ENCODE measurements at regions not wholly inside any gene's neighbourhood (a gene's known extent, or its start where the extent isn't known, plus 50 kb on each side); places are given as distances from the start of the nearest gene placed in this dataset.
A peak's percentile ranks its signal among the peaks of the same experiment; 100 is the strongest.

DNA sequence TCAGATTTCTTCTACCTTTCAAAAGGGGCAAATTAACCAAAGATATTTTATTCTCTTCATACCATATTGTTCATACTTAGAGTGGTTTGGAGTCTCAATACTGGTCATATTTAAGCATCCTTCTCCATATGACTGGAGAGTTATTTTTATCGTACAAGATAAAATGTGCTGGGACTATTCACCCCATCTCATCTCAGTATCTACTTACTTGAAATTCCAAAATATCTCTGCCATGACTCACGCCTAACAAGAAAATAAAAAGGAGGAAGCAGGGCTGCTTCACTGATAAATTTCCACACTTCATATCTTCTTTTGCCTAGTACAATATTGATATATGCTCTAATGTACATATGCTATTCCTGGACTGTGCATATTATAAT is 277.9 kb upstream of the CDH9 start:
- Histone ChIP-seq H3K36me3 (no peaks in the 10 kb centered on the region), H3K4me3 (no peak overlapping the region), H3K9me3 (no peaks in the 10 kb centered on the region), H3K27me3 (no peaks in the 10 kb centered on the region)
- DNase-seq = no peak

DNA sequence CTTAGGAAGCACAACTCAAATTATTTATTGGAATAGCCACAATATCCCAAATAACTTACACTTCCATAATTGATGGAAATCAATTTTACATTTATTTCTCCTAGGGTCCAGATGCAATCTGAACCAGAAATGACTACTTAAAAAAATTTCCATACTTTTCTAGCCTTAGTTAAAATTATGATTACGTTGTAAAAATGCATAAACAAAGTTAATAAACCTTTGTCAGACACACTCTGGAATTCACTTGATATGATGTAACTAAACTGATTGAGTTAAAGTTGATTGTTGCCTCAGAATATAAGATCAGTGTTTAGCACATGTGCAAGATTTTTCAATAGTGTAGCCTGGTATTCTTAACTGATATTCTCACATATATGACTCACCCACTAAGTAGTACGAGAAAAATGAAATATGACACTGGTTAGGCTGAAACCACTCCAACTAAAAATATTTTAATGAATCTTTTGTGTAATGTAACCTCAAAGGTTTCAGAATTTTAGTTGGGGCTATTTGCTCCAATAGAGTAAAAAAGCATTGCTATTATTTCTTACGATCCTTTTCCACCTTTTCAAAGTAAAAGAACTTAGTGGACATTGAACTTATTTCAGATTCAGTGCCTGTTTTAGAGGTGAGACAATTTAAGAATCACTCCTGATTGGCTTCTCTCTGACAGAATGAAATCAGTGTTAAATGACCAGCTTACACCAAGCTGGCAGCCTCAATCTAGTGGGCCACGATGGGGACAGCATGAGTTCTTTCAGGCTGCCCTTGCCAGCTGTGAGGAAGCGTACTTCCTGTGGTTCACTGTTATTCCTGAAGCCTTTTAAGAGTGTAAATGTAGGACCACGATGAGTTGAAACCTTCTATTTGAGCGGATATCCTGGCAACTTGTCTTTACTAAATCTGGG is 277.2 kb upstream of the CDH9 start:
- Histone ChIP-seq H3K36me3 (no peaks in the 10 kb centered on the region), H3K9me3 (no peaks in the 10 kb centered on the region), H3K4me3 (no peak overlapping the region), H3K27me3 (no peaks in the 10 kb centered on the region)
- DNase-seq = peak; percentile 23

DNA sequence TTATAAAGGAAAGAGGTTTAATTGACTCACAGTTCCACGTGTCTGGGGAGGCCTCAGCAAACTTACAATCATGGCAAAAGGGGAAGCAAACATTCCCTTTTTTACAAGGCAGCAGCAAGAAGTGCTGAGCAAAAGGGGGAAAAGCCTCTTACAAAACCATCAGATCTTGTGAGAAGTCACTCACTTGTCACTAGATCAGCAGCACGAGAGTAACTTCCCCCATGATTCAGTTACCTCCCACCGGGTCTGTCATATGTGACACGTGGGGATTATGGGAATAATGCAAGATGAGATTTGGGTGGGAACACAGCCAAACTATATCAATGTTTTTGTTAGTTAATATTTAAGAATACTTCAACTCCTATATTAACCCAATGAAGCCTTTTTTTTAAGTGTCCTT is 275.2 kb upstream of the CDH9 start:
- no peaks in the 10 kb centered on the region for H3K36me3 ChIP-seq
- H3K9me3 ChIP-seq = no peaks in the 10 kb centered on the region
- DNase-seq = no peak
- no peaks in the 10 kb centered on the region for H3K27me3 ChIP-seq
- no peak overlapping the region for H3K4me3 ChIP-seq

DNA sequence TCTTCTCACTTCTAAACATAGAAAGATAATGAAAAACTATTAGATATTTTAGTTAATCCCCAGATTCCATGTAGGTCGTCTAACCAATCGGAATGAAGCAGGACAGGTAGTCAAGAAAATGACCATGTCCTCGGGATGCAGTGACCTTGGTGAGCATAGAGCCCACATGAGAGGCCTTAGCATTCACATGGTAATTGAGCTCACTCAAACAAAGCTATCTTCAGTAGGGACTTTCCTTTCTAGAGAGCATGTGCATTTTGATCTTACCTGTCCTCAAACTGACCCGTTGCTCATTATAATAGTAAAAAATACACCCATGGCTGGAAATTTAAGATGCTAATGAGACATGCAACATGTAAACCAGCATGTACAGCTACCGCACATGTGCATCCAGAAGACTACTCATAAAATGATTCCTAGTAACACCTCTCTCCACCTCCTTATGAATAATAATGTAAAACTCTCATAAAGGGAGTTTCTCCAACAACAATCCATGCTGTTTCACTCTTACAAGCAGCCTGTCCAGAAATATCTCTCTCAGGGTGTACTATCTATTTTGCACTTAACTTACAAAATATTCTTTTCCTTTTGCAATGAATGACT is 274.0 kb upstream of the CDH9 start:
- Histone ChIP-seq H3K27me3 (no peaks in the 10 kb centered on the region), H3K4me3 (no peak overlapping the region), H3K9me3 (no peaks in the 10 kb centered on the region), H3K36me3 (no peaks in the 10 kb centered on the region)
- no peak for DNase-seq

DNA sequence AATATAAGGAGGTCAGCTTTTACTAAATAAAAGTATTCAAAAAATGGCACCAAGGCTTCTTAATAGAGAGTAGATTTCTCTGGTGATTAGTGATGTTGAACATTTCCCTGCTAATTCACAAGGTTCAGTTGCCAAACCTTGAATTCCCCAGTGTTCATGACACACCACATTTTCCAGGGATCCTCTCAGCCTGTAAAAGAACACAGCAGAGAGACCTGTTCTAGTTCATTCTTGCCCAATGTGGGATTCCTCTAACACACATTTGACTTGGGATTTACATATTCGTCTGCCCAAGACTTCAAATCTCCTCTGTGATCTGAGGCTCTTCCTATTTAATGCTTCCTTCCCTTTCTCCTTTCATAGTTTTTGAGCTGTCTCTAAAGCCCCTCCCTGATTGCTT is 273.2 kb upstream of the CDH9 start:
- no peak for DNase-seq
- no peak overlapping the region for H3K4me3 ChIP-seq
- no peaks in the 10 kb centered on the region for H3K9me3 ChIP-seq
- H3K36me3 ChIP-seq = no peaks in the 10 kb centered on the region
- H3K27me3 ChIP-seq = no peaks in the 10 kb centered on the region

DNA sequence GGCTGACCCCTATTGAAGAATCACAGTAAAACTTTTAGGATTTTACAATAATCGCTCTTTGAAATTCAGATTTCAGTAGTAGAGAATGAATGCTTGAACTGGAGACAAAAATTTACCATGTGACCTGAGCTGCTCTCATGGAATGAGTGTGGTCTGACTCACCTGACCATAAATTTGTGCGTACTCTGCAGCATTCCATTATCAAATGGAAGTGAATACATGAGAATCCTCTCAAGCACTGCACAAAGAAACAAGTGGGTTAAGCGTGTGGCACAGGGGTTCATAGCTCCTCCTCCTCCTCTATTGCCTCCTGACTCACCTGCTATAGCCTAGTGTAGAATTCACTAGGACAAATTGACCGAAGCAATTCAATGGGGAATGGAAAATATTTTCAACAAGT is 269.8 kb upstream of the CDH9 start:
- no peaks in the 10 kb centered on the region for H3K9me3 ChIP-seq
- no peak overlapping the region for H3K4me3 ChIP-seq
- H3K27me3 ChIP-seq = no peaks in the 10 kb centered on the region
- DNase-seq = no peak
- H3K36me3 ChIP-seq = no peaks in the 10 kb centered on the region

DNA sequence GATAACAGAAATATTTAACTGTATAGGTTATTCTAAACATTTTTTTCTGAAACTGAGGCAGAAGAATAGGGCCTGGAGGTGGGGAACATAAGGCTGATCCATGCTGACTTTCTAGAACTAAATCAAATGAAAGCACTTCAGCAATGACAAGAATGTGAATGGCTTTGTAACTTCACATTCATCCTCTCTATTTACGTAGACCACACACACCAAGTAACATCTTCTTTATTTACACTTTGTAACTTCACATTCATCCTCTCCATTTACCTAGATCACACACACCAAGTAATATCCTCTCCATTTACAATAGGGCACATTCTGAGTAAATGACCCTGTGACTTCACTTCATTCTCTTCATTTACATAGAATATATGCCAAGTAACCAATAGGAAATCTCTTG is 251.8 kb upstream of the CDH9 start:
- Histone ChIP-seq H3K9me3 (no peaks in the 10 kb centered on the region), H3K27me3 (no peaks in the 10 kb centered on the region), H3K36me3 (no peaks in the 10 kb centered on the region), H3K4me3 (no peak overlapping the region)
- no peak for DNase-seq

DNA sequence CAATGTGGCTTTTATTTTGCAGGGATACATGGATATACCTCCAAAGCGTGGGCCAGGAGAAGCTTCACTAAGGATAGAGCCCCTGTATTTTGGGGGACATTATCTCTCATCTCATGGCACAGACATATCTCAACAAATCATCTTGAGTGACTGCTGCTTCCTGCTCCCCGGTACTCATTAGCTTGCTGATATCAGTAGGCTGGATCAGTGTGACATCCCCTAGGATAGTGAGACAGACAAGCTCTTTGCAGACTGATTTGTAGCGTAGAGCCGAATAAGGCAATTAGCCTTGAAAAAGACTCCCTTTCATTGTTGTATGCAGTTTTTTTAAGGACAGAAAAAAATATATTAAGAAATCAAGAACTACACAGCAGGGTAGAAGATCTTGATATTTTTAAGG is 237.7 kb upstream of the CDH9 start:
- no peak overlapping the region for H3K4me3 ChIP-seq
- DNase-seq = no peak
- no peaks in the 10 kb centered on the region for H3K36me3 ChIP-seq
- H3K9me3 ChIP-seq = no peaks in the 10 kb centered on the region
- no peaks in the 10 kb centered on the region for H3K27me3 ChIP-seq

DNA sequence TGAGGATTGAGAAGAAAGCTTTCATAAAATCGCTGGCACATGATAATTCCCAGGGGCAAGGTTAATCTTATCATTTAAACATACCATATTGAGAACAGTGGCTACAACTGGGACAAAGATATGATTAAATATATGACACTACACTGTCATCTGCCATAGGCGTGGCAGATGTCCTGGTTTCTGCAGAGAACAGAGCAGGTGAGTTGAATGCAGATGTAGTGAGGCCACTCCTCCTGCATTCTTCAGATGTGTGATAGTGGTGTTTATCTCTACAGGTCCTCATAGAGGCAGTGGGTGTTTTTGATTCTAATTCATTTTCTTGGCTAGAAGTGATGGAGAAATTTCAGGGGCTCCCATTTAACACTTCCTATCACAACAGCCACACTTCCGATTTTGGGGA is 237.0 kb upstream of the CDH9 start:
- H3K36me3 ChIP-seq = no peaks in the 10 kb centered on the region
- H3K27me3 ChIP-seq = no peaks in the 10 kb centered on the region
- DNase-seq = no peak
- H3K9me3 ChIP-seq = no peaks in the 10 kb centered on the region
- H3K4me3 ChIP-seq = no peak overlapping the region

DNA sequence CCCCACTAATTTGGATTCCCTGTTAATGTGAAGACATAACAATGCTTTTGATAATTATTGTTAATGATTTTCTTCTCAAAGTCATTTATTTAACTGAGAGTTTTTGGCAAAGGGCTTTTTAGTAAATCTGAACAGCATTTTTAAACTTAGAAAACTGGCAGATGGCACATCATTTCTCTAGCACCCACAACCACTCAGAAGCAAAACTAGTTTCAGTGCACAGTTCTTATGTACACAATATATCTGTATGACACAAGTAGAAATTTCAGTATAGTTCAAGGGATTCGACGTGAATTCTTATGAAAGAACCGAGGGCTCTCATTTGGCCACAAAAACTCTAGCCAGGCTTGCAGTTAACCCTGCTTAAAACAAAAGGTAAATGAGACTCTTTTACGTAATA is 231.4 kb upstream of the CDH9 start:
- H3K36me3 ChIP-seq = no peaks in the 10 kb centered on the region
- H3K27me3 ChIP-seq = no peaks in the 10 kb centered on the region
- no peak for DNase-seq
- no peaks in the 10 kb centered on the region for H3K9me3 ChIP-seq
- H3K4me3 ChIP-seq = no peak overlapping the region

DNA sequence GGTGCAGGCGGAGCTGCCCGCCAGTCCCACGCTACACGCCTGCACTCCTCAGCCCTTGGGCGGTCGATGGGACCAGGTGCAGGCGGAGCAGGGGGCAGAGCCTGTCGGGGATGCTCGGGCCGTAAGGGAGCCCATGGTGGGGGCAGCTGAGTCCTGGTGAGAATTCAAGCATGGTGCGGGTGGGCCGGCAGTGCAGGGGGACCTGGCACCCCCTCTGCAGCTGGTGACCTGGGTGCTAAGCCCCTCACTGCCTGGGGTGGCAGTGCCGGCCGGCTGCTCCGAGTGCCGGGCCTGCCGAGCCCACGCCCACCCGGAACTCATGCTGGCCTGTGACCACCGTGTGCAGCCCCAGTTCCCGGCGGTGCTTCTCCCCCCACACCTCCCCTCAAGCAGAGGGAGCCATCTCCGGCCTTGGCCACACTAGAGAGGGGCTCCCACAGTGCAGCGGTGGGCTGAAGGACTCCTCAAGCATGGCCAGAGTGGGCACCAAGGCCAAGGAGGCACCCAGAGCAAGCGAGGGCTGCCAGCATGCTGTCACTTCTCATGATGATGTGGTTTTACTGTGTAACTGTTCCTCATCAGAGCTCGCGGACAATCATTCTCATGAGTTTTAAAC is 228.9 kb upstream of the CDH9 start:
- H3K27me3 ChIP-seq = no peaks in the 10 kb centered on the region
- no peak overlapping the region for H3K4me3 ChIP-seq
- H3K36me3 ChIP-seq = no peaks in the 10 kb centered on the region
- no peak for DNase-seq
- H3K9me3 ChIP-seq = peaks cover 11% of the 10 kb centered on the region

DNA sequence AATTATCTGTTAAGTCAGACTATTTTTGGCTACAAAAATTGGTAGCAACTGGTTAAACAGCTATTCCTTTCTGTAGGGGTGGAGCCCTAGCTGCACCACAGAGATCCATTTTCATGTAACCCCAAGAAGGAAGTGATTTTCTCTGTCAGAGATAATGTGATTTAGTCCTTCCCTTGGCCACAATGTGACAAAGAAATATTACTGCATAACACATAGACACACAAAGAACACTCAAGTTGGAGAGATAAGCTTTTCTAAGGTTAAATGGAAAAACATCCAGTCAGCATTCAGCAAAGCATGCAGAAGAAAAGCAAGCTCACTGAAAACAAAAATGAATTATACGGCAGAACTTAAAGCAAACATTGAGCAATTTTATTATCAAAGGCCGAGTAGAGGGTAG is 227.8 kb upstream of the CDH9 start:
- H3K9me3 ChIP-seq = peaks cover 11% of the 10 kb centered on the region
- H3K36me3 ChIP-seq = no peaks in the 10 kb centered on the region
- no peak overlapping the region for H3K4me3 ChIP-seq
- no peak for DNase-seq
- H3K27me3 ChIP-seq = no peaks in the 10 kb centered on the region

DNA sequence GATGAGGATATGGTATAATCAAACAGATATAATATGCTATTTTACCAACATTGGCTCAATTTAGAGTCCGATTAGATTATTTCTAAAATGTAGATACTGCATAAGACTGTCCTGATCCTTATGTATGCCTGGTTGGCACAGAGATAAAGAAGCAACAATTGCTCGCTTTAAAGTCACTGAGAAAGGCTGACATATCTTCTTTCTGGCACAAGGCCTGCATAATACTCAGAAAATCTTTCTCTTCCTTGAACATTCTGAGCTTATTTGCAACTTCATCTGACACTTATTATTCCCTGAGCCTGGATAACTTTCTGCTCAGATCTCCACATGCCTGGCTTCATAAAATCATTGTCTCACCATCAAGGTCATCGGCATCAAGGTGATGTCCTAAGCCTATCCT is 219.3 kb upstream of the CDH9 start:
- Histone ChIP-seq H3K9me3 (no peaks in the 10 kb centered on the region), H3K36me3 (no peaks in the 10 kb centered on the region), H3K27me3 (no peaks in the 10 kb centered on the region), H3K4me3 (no peak overlapping the region)
- DNase-seq = no peak

DNA sequence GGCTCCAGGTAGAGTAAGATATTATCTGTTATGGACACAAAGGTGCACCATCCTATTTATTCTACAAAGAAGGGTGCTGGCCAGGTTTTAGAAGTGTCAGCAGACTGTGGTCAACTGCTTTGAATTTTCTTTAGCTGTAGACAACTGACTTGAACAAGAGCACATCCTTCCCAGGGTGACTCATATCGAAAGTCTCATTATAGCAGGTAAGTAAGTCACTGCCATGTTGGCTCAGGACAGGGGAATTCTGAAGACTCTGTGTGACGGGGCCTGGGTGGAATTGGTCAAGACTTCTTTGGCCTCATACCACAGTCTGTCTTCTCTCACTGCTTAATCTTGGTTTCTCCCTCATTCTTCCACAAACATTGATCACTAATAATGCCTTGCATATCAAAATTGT is 214.5 kb upstream of the CDH9 start:
- no peak for DNase-seq
- Histone ChIP-seq H3K4me3 (no peak overlapping the region), H3K36me3 (no peaks in the 10 kb centered on the region), H3K9me3 (no peaks in the 10 kb centered on the region), H3K27me3 (no peaks in the 10 kb centered on the region)

DNA sequence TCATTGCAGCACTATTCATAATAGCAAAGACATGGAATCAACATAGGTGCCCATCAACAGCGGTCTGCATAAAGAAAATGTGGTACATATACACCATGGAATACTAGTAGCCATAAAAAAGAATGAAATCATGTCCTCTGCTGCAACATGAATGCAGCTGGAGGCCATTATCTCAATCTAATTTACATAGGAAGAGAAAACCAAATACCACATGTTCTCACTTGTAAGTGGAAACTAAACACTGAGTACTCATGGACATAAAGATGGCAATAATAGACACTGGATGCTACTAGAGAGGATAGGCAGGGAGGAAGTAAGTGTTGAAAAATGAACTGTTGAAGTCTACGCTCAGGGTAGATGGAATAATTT is 203.9 kb upstream of the CDH9 start:
- Histone ChIP-seq H3K27me3 (no peaks in the 10 kb centered on the region), H3K36me3 (no peaks in the 10 kb centered on the region), H3K4me3 (no peak overlapping the region), H3K9me3 (peaks cover 8% of the 10 kb centered on the region)
- no peak for DNase-seq

DNA sequence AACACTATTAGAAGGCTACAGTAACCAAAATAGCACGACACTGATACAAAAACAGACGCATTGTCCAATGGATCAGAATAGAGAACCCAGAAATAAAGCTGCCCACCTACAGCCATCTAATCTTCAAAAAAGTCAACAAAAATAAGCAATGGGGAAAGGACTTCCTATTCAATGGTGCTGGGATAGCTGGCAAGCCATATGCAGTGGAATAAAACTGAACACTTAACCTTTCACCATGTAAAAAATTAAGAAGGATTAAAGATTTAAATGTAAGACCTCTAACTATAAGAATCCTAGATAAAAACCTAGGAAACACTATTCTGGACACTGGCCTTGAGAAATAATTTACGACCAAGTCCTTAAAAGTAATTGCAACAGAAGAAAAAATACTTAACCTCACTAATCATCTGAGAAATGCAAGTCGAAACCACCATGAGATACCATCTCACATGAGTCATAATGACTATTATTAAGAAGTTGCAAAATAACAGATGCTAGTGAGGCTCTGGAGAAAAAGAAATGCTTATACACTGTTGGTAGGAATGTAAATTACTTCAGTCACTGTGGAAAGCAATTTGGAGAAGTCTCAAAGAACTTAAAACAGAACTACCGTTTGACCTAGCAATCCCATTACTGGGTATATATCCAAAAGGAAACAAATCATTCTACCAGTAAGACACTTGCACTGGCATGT is 203.3 kb upstream of the CDH9 start:
- DNase-seq = no peak
- H3K27me3 ChIP-seq = no peaks in the 10 kb centered on the region
- H3K36me3 ChIP-seq = no peaks in the 10 kb centered on the region
- no peak overlapping the region for H3K4me3 ChIP-seq
- peaks cover 8% of the 10 kb centered on the region for H3K9me3 ChIP-seq

DNA sequence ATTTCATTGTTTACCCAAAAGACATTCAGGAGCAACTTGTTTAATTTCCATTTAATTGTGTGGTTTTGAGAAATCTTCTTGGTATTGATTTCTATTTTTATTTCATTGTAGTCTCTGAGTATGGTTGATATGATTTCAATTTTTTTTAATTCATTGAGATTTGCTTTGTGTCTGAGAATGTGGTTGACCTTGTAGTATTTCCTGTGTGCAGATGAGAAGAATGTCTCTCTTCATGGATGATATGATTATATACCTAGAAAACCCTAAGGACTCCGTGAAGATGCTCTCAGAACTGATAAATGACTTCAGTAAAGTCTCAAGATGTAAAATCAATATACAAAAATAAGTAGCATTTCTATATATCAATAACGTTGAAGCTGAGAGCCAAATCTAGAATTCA is 202.4 kb upstream of the CDH9 start:
- Histone ChIP-seq H3K4me3 (no peak overlapping the region), H3K36me3 (no peaks in the 10 kb centered on the region), H3K9me3 (peaks cover 8% of the 10 kb centered on the region), H3K27me3 (no peaks in the 10 kb centered on the region)
- DNase-seq = no peak

All from MG63 (cell line).